HL-60 (cell line): ENCODE measurements at regions not wholly inside any gene's neighbourhood (a gene's known extent, or its start where the extent isn't known, plus 50 kb on each side); places are given as distances from the start of the nearest gene placed in this dataset.

ENCODE experiments used
- GABPA ChIP-seq: IDR thresholded peaks from 2 replicates; pipeline ENCODE4 v1.6.1; 2012; ENCODE audit warnings: low read depth
- POLR2AphosphoS5 ChIP-seq: IDR thresholded peaks from 2 replicates; pipeline ENCODE4 v1.6.1; 2012; ENCODE audit warnings: low read depth
- REST ChIP-seq: IDR thresholded peaks from 2 replicates; pipeline ENCODE4 v1.6.1; 2012; ENCODE audit warnings: low read depth; ENCODE audit not compliant: insufficient replicate concordance
- TF ChIP-seq, protein P1 (sequence below): IDR thresholded peaks from one replicate; pipeline ENCODE4 v1.5.1; 2011; ENCODE audit warnings: low read length, control low read depth, inconsistent platforms; ENCODE audit not compliant: insufficient read depth

GRCh38 chr1:115477071-115477470 lies 139.0 kb upstream of the NGF start:
- TF ChIP-seq, protein P1, sequence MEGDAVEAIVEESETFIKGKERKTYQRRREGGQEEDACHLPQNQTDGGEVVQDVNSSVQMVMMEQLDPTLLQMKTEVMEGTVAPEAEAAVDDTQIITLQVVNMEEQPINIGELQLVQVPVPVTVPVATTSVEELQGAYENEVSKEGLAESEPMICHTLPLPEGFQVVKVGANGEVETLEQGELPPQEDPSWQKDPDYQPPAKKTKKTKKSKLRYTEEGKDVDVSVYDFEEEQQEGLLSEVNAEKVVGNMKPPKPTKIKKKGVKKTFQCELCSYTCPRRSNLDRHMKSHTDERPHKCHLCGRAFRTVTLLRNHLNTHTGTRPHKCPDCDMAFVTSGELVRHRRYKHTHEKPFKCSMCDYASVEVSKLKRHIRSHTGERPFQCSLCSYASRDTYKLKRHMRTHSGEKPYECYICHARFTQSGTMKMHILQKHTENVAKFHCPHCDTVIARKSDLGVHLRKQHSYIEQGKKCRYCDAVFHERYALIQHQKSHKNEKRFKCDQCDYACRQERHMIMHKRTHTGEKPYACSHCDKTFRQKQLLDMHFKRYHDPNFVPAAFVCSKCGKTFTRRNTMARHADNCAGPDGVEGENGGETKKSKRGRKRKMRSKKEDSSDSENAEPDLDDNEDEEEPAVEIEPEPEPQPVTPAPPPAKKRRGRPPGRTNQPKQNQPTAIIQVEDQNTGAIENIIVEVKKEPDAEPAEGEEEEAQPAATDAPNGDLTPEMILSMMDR = no peak
- no peak for TF ChIP-seq POLR2AphosphoS5
- TF ChIP-seq REST = no peak
- TF ChIP-seq GABPA = no peak
